Upper lobe of left lung (tissue), 6 donors: ENCODE measurements at regions not wholly inside any gene's neighbourhood (a gene's known extent, or its start where the extent isn't known, plus 50 kb on each side); places are given as distances from the start of the nearest gene placed in this dataset.

Experiments used
- ATAC-seq, 2 donors: fragments of 200-7000 bp; cut with Tn5 transposase; one replicate each; pipeline ENCODE4 v1.9.1; 2022; ENCODE audit warnings: mild to moderate bottlenecking in 2 of 2, moderate library complexity in 2 of 2; ENCODE audit not compliant: low FRiP score in 2 of 2
- DNase-seq, 2 donors: peaks; one replicate each; pipeline ENCODE4 v3.0.0-alpha.2; 2019 to 2020
- H3K27ac ChIP-seq, 4 donors: fragments of 200-600 bp; sonication (generic); one replicate each; pipeline ENCODE4 v1.5.1; 2016 to 2019
- H3K27me3 ChIP-seq, 4 donors: fragments of 200-600 bp; sonication (generic); one replicate each; pipeline ENCODE4 v1.5.1; 2017 to 2019
- H3K36me3 ChIP-seq, 4 donors: fragments of 200-600 bp; sonication (generic); one replicate each; pipeline ENCODE4 v1.5.1; 2016 to 2019
- H3K4me1 ChIP-seq, 4 donors: fragments of 200-600 bp; sonication (generic); one replicate each; pipeline ENCODE4 v1.5.1; 2018 to 2019
- H3K4me3 ChIP-seq, 4 donors: fragments of 200-600 bp; sonication (generic); one replicate each; pipeline ENCODE4 v1.5.1; 2017 to 2019; ENCODE audit warnings: mild to moderate bottlenecking in 2 of 4, moderate library complexity in 1 of 4
- H3K9me3 ChIP-seq, 4 donors: fragments of 200-600 bp; sonication (generic); one replicate each; pipeline ENCODE4 v1.5.1; 2018 to 2019
- EP300 ChIP-seq, 4 donors: sonication (generic); formaldehyde crosslinking; IDR thresholded peaks; one replicate each; pipeline ENCODE4 v1.5.1; 2017; ENCODE audit warnings: antibody characterized with exemption in 4 of 4, control low read depth in 2 of 4
- POLR2A ChIP-seq, 4 donors: fragments of 450-650 bp; IDR thresholded peaks; one replicate each; pipeline ENCODE4 v1.5.1; 2016 to 2017; ENCODE audit warnings: antibody characterized with exemption in 4 of 4, mild to moderate bottlenecking in 2 of 4
- POLR2AphosphoS5 ChIP-seq, 2 donors: sonication (generic); formaldehyde crosslinking; IDR thresholded peaks; one replicate each; pipeline ENCODE4 v1.5.1; 2017; ENCODE audit warnings: antibody characterized with exemption in 2 of 2
- WGBS, 2 donors: methylation state at CpG; one replicate each; pipeline ENCODE4 v1.1.5; 2017 to 2018; 5-methylcytosine and 5-hydroxymethylcytosine counted together
- TF ChIP-seq, protein P1 (sequence below), 6 experiments: fragments of 450-650 bp in 4 of 6; fragments of 200-600 bp in 2 of 6; sonication (generic) in 2 of 6; IDR thresholded peaks; one replicate each; pipeline ENCODE4 v1.5.1; 2016 to 2019; ENCODE audit warnings: antibody characterized with exemption in 6 of 6
- donor health status: DM: no; HTN: no; CAD: no; lungs with moderate emphysema.
- donor health status: DM: no; HTN: yes; CAD: no; lungs with severe emphysema.

DNA sequence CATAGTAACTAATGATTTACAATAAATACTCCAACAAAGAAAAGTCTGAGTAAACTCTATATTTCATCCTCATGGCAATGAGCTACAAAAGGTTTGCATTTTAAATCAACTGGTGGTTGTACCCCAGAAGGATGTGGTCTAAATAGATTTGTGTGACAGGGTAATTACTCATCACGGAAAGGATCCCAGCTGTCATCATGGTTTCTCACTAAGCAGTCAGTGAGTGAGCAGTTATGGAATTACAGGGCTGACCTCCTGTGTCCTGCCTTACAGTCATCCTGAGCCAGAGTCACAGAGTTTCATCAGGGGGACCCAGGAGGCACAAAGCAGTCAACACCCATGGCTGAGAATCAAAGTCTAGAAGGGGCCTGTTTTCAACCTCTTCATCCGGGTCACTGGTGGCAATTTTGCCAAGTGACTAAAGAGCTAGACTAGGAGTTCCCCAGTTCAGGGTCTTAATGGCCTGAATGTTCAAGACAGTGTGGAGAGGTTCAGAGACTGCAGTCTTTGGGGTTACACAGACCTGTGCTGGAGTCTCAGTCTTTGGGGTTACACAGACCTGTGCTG lies 210.7 kb upstream of the SLC24A2 start:
- Histone ChIP-seq H3K4me3 (no peak overlapping the region), H3K27ac (no peak overlapping the region), H3K4me1 (no peaks in the 10 kb centered on the region), H3K27me3 (no peaks in the 10 kb centered on the region), H3K36me3 (no peaks in the 10 kb centered on the region), H3K9me3 (no peaks in the 10 kb centered on the region)
- WGBS, 2 donors, result 51 to 80% methylated on average over 2 of the region's 2 CpGs
- DNase-seq, result no peak
- TF ChIP-seq POLR2A (IDR thresholded peaks at IDR 0.05), result no peak
- no peak for TF ChIP-seq POLR2AphosphoS5 (IDR thresholded peaks at IDR 0.05)
- no peak for TF ChIP-seq EP300 (IDR thresholded peaks at IDR 0.05)
- TF ChIP-seq, protein P1, sequence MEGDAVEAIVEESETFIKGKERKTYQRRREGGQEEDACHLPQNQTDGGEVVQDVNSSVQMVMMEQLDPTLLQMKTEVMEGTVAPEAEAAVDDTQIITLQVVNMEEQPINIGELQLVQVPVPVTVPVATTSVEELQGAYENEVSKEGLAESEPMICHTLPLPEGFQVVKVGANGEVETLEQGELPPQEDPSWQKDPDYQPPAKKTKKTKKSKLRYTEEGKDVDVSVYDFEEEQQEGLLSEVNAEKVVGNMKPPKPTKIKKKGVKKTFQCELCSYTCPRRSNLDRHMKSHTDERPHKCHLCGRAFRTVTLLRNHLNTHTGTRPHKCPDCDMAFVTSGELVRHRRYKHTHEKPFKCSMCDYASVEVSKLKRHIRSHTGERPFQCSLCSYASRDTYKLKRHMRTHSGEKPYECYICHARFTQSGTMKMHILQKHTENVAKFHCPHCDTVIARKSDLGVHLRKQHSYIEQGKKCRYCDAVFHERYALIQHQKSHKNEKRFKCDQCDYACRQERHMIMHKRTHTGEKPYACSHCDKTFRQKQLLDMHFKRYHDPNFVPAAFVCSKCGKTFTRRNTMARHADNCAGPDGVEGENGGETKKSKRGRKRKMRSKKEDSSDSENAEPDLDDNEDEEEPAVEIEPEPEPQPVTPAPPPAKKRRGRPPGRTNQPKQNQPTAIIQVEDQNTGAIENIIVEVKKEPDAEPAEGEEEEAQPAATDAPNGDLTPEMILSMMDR (IDR thresholded peaks at IDR 0.05), result no peak
- no peak for ATAC-seq

DNA sequence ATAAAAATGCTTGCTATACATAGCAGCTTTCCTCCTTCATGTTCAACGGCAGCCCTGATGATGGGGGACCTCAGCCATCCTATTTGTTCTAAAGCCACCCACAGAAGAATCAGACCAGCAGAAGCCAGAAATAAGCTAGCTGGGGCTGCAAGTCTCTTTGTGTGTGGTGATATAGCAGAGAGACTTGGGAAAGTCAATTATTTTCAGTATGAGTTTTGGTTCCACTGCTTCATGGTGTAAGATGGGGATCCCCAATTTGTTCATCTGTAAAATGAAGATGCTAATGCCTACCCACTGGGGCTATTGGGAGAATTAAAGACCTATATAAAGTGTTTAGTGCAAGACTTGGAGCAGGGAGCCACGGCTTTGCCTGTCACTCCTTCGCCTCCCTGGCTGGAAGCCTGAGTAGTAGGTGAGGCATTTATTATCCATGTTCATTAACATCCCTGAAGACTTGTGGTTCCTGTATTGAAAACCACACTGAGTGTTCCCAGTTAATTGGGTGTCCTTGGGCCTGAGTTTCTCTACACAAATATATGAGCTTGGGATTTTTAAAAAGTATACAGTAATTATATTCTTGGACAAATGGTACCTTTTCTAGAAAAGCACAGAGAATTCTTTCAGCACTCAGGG lies 210.1 kb upstream of the SLC24A2 start:
- Histone ChIP-seq H3K4me3 (no peak overlapping the region), H3K36me3 (no peaks in the 10 kb centered on the region), H3K9me3 (no peaks in the 10 kb centered on the region), H3K27me3 (no peaks in the 10 kb centered on the region), H3K4me1 (no peaks in the 10 kb centered on the region), H3K27ac (no peak overlapping the region)
- ATAC-seq (no peak), DNase-seq (no peak)
- 54 to 80% methylated on average over 3 of the region's 3 CpGs for WGBS, 2 donors
- TF ChIP-seq, protein P1 (IDR thresholded peaks at IDR 0.05), result no peak
- TF ChIP-seq POLR2A (IDR thresholded peaks at IDR 0.05), result no peak
- TF ChIP-seq EP300 (IDR thresholded peaks at IDR 0.05), result no peak
- TF ChIP-seq POLR2AphosphoS5 (IDR thresholded peaks at IDR 0.05), result no peak

DNA sequence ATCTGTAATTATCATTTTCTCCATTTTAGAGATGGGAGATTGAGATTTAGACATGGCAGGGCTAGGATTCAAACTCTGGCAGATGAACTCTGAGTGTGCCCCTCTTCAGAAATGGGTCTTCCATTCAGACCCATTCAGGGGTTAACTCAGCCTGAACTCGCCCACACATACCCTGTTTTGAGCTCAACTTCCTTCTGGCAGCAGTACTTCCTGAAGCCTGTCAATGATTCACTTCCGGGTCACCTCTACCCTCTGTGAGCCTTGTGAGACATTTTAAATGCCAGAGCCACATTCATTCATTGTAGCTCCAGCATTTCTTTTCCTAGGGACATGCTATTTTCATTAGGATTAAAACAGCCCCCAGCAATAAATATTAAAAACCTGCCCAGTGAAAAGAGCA lies 209.3 kb upstream of the SLC24A2 start:
- no peaks in the 10 kb centered on the region for H3K9me3 ChIP-seq
- no peaks in the 10 kb centered on the region for H3K36me3 ChIP-seq
- ATAC-seq, result no peak
- H3K4me3 ChIP-seq, result no peak overlapping the region
- H3K27me3 ChIP-seq, result no peaks in the 10 kb centered on the region
- WGBS, 2 donors, result 59 to 64% methylated on average over 2 of the region's 2 CpGs
- no peak for TF ChIP-seq EP300 (IDR thresholded peaks at IDR 0.05)
- TF ChIP-seq, protein P1 (IDR thresholded peaks at IDR 0.05), result no peak
- no peak for TF ChIP-seq POLR2A (IDR thresholded peaks at IDR 0.05)
- no peak for TF ChIP-seq POLR2AphosphoS5 (IDR thresholded peaks at IDR 0.05)
- no peak overlapping the region for H3K27ac ChIP-seq
- H3K4me1 ChIP-seq, result no peaks in the 10 kb centered on the region
- no peak for DNase-seq

DNA sequence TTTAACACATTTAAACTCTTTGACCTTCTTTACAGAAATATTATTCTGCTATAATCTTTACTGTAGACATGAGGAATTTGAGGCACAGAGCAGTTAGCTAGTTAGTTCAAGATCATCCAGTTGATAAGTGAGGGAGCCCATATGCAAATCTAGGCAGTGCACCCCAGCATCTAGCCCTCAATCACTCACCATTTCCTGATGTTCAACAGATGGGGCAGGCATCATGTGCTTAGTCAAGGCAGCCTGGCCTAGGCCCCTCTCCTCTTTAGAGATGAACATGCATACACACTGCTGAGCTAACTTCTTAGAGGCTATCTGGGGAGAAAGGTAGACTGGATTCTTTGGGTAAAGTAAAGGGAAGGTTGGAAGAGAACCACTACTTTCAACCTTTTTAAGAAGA lies 206.8 kb upstream of the SLC24A2 start:
- DNase-seq (no peak), ATAC-seq (no peak)
- H3K4me3 ChIP-seq, result no peak overlapping the region
- H3K36me3 ChIP-seq, result no peaks in the 10 kb centered on the region
- TF ChIP-seq EP300 (IDR thresholded peaks at IDR 0.05), result no peak
- no peak for TF ChIP-seq POLR2AphosphoS5 (IDR thresholded peaks at IDR 0.05)
- TF ChIP-seq POLR2A (IDR thresholded peaks at IDR 0.05), result no peak
- TF ChIP-seq, protein P1 (IDR thresholded peaks at IDR 0.05), result no peak
- H3K9me3 ChIP-seq, result no peaks in the 10 kb centered on the region
- H3K27ac ChIP-seq, result no peak overlapping the region
- no peaks in the 10 kb centered on the region for H3K4me1 ChIP-seq
- no peaks in the 10 kb centered on the region for H3K27me3 ChIP-seq

GRCh38 chr9:19994296-19994695 lies 205.5 kb upstream of the SLC24A2 start:
- Histone ChIP-seq H3K9me3 (no peaks in the 10 kb centered on the region), H3K4me3 (no peak overlapping the region), H3K36me3 (no peaks in the 10 kb centered on the region), H3K27me3 (no peaks in the 10 kb centered on the region), H3K4me1 (no peaks in the 10 kb centered on the region), H3K27ac (no peak overlapping the region)
- TF ChIP-seq POLR2A (IDR thresholded peaks at IDR 0.05) (no peak), EP300 (IDR thresholded peaks at IDR 0.05) (no peak), POLR2AphosphoS5 (IDR thresholded peaks at IDR 0.05) (peak in 1 of 2 donors; percentile 25)
- TF ChIP-seq, protein P1 (IDR thresholded peaks at IDR 0.05), result no peak
- DNase-seq (peak in 1 of 2 donors; percentile 48), ATAC-seq (peak in 1 of 2 donors; percentile 78)
- 67 to 77% methylated on average over 2 of the region's 2 CpGs for WGBS, 2 donors
